IMR-90 (cell line): ENCODE measurements at regions not wholly inside any gene's neighbourhood (a gene's known extent, or its start where the extent isn't known, plus 50 kb on each side); places are given as distances from the start of the nearest gene placed in this dataset.

Experiments
- ATAC-seq: fragments of 200-7000 bp; cut with Tn5 transposase; 2 replicates; pipeline ENCODE4 v1.9.1; 2020; ENCODE audit warnings: low read depth, mild to moderate bottlenecking, moderate library complexity
- BruUV-seq: library from RNA; stranded (reverse); fragments of 400-500 nt; replicated peaks from 2 replicates; lab custom pipeline; 2021; lab: Mats Ljungman, UMichigan
- CTCF ChIA-PET: fragments of 300-600 bp; formaldehyde crosslinking; extraction: SDS; loops from one replicate; lab custom pipeline; 2021; ENCODE audit warnings: antibody characterized with exemption; lab: Yijun Ruan, JAX
- POLR2A ChIA-PET: fragments of 300-600 bp; sonication (Branson Sonifier 250); formaldehyde crosslinking; loops from one replicate; lab custom pipeline; 2022; ENCODE audit warnings: antibody characterized with exemption; ENCODE audit not compliant: unreplicated experiment; lab: Charles Lee
- DNase-seq: peaks from one replicate; pipeline ENCODE4 v3.0.0; 2013
- H2AFZ ChIP-seq: replicated peaks from 2 replicates; pipeline ENCODE3; 2013; ENCODE audit warnings: low read length, mild to moderate bottlenecking; ENCODE audit not compliant: poor library complexity
- H2AK5ac ChIP-seq: 2 replicates; pipeline ENCODE4 v1.6.1; 2013; ENCODE audit warnings: low read depth, low read length, inconsistent platforms
- H2AK9ac ChIP-seq: replicated peaks from 2 replicates; pipeline ENCODE3; 2013; ENCODE audit warnings: mild to moderate bottlenecking, low read depth, low read length, moderate library complexity; ENCODE audit not compliant: poor library complexity
- H2BK120ac ChIP-seq: 2 replicates; pipeline ENCODE4 v1.6.1; 2013; ENCODE audit warnings: low read depth, low read length, inconsistent platforms
- H2BK15ac ChIP-seq: 3 replicates; pipeline ENCODE4 v1.6.1; 2013; ENCODE audit warnings: low read depth, low read length, inconsistent platforms
- H2BK20ac ChIP-seq: 2 replicates; pipeline ENCODE4 v1.6.1; 2013; ENCODE audit warnings: low read depth, mild to moderate bottlenecking, inconsistent platforms, low read length, moderate library complexity
- H2BK5ac ChIP-seq: 2 replicates; pipeline ENCODE4 v1.6.1; 2013; ENCODE audit warnings: mild to moderate bottlenecking, low read depth, low read length, inconsistent platforms; ENCODE audit not compliant: poor library complexity, severe bottlenecking
- H3K14ac ChIP-seq: replicated peaks from 2 replicates; pipeline ENCODE4 v1.6.1; 2013; ENCODE audit warnings: low read depth, low read length, inconsistent platforms
- H3K18ac ChIP-seq: 2 replicates; pipeline ENCODE4 v1.6.1; 2013; ENCODE audit warnings: low read depth, low read length, control low read depth
- H3K23ac ChIP-seq: 2 replicates; pipeline ENCODE4 v1.6.1; 2013; ENCODE audit warnings: low read depth, low read length, inconsistent platforms
- H3K27ac ChIP-seq: 2 replicates; pipeline ENCODE4 v1.5.1; 2013; ENCODE audit warnings: mild to moderate bottlenecking, control low read depth, low read length; ENCODE audit not compliant: insufficient read depth
- H3K27me3 ChIP-seq: 2 replicates; pipeline ENCODE4 v1.6.1; 2013; ENCODE audit warnings: low read length; ENCODE audit not compliant: control insufficient read depth, insufficient read depth
- H3K36me3 ChIP-seq: 2 replicates; pipeline ENCODE4 v1.6.1; 2013; ENCODE audit warnings: low read length, mixed read lengths; ENCODE audit not compliant: control insufficient read depth, insufficient read depth
- H3K4ac ChIP-seq: 2 replicates; pipeline ENCODE4 v1.6.1; 2013; ENCODE audit warnings: low read depth, low read length, inconsistent platforms
- H3K4me1 ChIP-seq: 2 replicates; pipeline ENCODE4 v1.6.1; 2013; ENCODE audit warnings: low read length, mixed read lengths; ENCODE audit not compliant: control insufficient read depth, insufficient read depth
- H3K4me2 ChIP-seq: 2 replicates; pipeline ENCODE4 v1.6.1; 2013; ENCODE audit warnings: low read depth, mild to moderate bottlenecking, control low read depth, low read length, moderate library complexity
- H3K4me3 ChIP-seq: 2 replicates; pipeline ENCODE4 v1.5.1; 2013; ENCODE audit warnings: low read depth, mild to moderate bottlenecking, control low read depth, low read length, moderate library complexity; ENCODE audit not compliant: insufficient read depth
- H3K56ac ChIP-seq: 2 replicates; pipeline ENCODE4 v1.6.1; 2013; ENCODE audit warnings: low read length, inconsistent platforms; ENCODE audit not compliant: insufficient read depth; ENCODE audit errors: extremely low read depth
- H3K79me1 ChIP-seq, 2 experiments: 2 replicates each; pipeline ENCODE4 v1.6.1; 2013; ENCODE audit warnings: low read length in 2 of 2, inconsistent platforms in 1 of 2, low read depth in 1 of 2
- H3K9ac ChIP-seq: 2 replicates; pipeline ENCODE4 v1.6.1; 2013; ENCODE audit warnings: low read depth, low read length, control low read depth
- H3K9me1 ChIP-seq: 2 replicates; pipeline ENCODE4 v1.6.1; 2013; ENCODE audit warnings: low read length, inconsistent platforms; ENCODE audit not compliant: insufficient read depth
- H3K9me3 ChIP-seq: 2 replicates; pipeline ENCODE4 v1.6.1; 2013; ENCODE audit warnings: low read length; ENCODE audit not compliant: control insufficient read depth, insufficient read depth
- H4K20me1 ChIP-seq: 2 replicates; pipeline ENCODE4 v1.6.1; 2013; ENCODE audit warnings: low read length, inconsistent platforms; ENCODE audit not compliant: insufficient read depth
- H4K5ac ChIP-seq: 2 replicates; pipeline ENCODE4 v1.6.1; 2013; ENCODE audit warnings: mild to moderate bottlenecking, low read depth, low read length, control low read depth
- H4K8ac ChIP-seq, 2 experiments: 2 replicates each; pipeline ENCODE4 v1.6.1; 2013; ENCODE audit warnings: low read depth in 2 of 2, low read length in 2 of 2, control low read depth in 1 of 2, inconsistent platforms in 1 of 2
- H4K91ac ChIP-seq: 2 replicates; pipeline ENCODE4 v1.6.1; 2013; ENCODE audit warnings: low read depth, low read length, inconsistent platforms; ENCODE audit not compliant: insufficient read depth
- BHLHE40 ChIP-seq: fragments of 150-350 bp; IDR thresholded peaks from 2 replicates; pipeline ENCODE4 v1.6.1; 2016; ENCODE audit warnings: mild to moderate bottlenecking, low read depth, low read length
- CEBPB ChIP-seq: IDR thresholded peaks from 2 replicates; pipeline ENCODE4 v1.6.1; 2012; ENCODE audit warnings: low read depth, low read length, improper control_type of control experiment
- CHD1 ChIP-seq: IDR thresholded peaks from 2 replicates; pipeline ENCODE4 v1.6.1; 2012; ENCODE audit warnings: low read depth, low read length, improper control_type of control experiment
- CTCF ChIP-seq: conservative IDR thresholded peaks from 2 replicates; pipeline ENCODE4 v1.5.1; 2012; ENCODE audit warnings: mild to moderate bottlenecking, low read depth, low read length, improper control_type of control experiment
- ELK1 ChIP-seq: fragments of 150-350 bp; IDR thresholded peaks from 2 replicates; pipeline ENCODE4 v1.6.1; 2016; ENCODE audit warnings: low read depth, mild to moderate bottlenecking, low read length, moderate library complexity, borderline replicate concordance
- FOS ChIP-seq: fragments of 150-350 bp; IDR thresholded peaks from 2 replicates; pipeline ENCODE4 v1.6.1; 2016; ENCODE audit warnings: low read depth, low read length
- NFE2L2 ChIP-seq: fragments of 150-350 bp; IDR thresholded peaks from 2 replicates; pipeline ENCODE4 v1.6.1; 2016; ENCODE audit warnings: low read depth, mild to moderate bottlenecking, low read length
- POLR2A ChIP-seq: IDR thresholded peaks from 2 replicates; pipeline ENCODE4 v1.6.1; 2012; ENCODE audit warnings: mild to moderate bottlenecking, low read depth, low read length
- RAD21 ChIP-seq: IDR thresholded peaks from 2 replicates; pipeline ENCODE4 v1.6.1; 2012; ENCODE audit warnings: low read length, improper control_type of control experiment
- RCOR1 ChIP-seq: IDR thresholded peaks from 2 replicates; pipeline ENCODE4 v1.6.1; 2012; ENCODE audit warnings: mild to moderate bottlenecking, low read length, improper control_type of control experiment; ENCODE audit not compliant: insufficient replicate concordance
- RFX5 ChIP-seq: IDR thresholded peaks from 2 replicates; pipeline ENCODE4 v1.8.0; 2012; ENCODE audit warnings: low read depth, mild to moderate bottlenecking, low read length, moderate library complexity
- SMC3 ChIP-seq: fragments of 150-350 bp; IDR thresholded peaks from 2 replicates; pipeline ENCODE4 v1.6.1; 2016; ENCODE audit warnings: low read depth, mild to moderate bottlenecking, antibody characterized with exemption, low read length, moderate library complexity
- WGBS, 2 experiments: methylation state at CpG; one replicate each; pipeline versions ENCODE4 v1.1.5 to v1.1.7; 2013; ENCODE audit warnings: missing lambda C conversion rate in 2 of 2; ENCODE audit not compliant: insufficient read length in 1 of 2; ENCODE audit errors: extremely low coverage in 2 of 2; 5-methylcytosine and 5-hydroxymethylcytosine counted together
- dilution Hi-C: fragments of 300-500 bp; cut with HindIII; formaldehyde crosslinking; loops from one replicate; pipeline ENCODE4 v1.14.3; 2018; ENCODE audit warnings: low sequenced_read_pairs; ENCODE audit not compliant: unreplicated experiment
- in situ Hi-C: fragments of 300-500 bp; cut with MboI; formaldehyde crosslinking; loops from 3 replicates; pipeline ENCODE4 v1.14.3; 2019; ENCODE audit warnings: low sequenced_read_pairs, inconsistent platforms, mixed read lengths
- intact Hi-C: fragments of 100-400 bp; cut with micrococcal nuclease; formaldehyde crosslinking; loops from 2 replicates; pipeline ENCODE4 v1.10.0; 2022

GRCh38 chr6:47952640-47953039, 158.4 kb downstream of the PTCHD4 start:
- BruUV-seq: no TSS peak
- dilution Hi-C loops: no loop called here
- intact Hi-C loops: no loop called here

More at GRCh38 chr6:47952640-47953039, 158.4 kb downstream of the PTCHD4 start:
- Histone ChIP-seq H3K9me3 (no peaks in the 10 kb centered on the region), H3K18ac (no peak overlapping the region), H2AK5ac (no peak overlapping the region), H3K79me1 (no peaks in the 10 kb centered on the region), H4K8ac (no peak overlapping the region), H3K27me3 (no peaks in the 10 kb centered on the region), H3K36me3 (no peaks in the 10 kb centered on the region), H2AFZ (no peak overlapping the region), H3K4me3 (no peak overlapping the region), H3K9me1 (no peaks in the 10 kb centered on the region), H3K23ac (no peak overlapping the region), H3K14ac (no peak overlapping the region), H2BK120ac (no peak overlapping the region), H2BK20ac (no peak overlapping the region), H3K4ac (no peak overlapping the region), H3K9ac (no peak overlapping the region), H2BK5ac (no peak overlapping the region), H2BK15ac (no peak overlapping the region), H3K56ac (no peak overlapping the region), H4K91ac (no peak overlapping the region), H3K27ac (no peak overlapping the region), H3K4me2 (no peak overlapping the region), H4K5ac (no peak overlapping the region), H4K20me1 (no peaks in the 10 kb centered on the region), H2AK9ac (no peak overlapping the region), H3K4me1 (no peaks in the 10 kb centered on the region)
- no CpG with 5 or more reads among the region's 2 CpGs for WGBS, 2 experiments
- in situ Hi-C loops: no loop called here
- TF ChIP-seq FOS: no peak
- TF ChIP-seq CTCF: no peak
- no peak for TF ChIP-seq CHD1
- TF ChIP-seq CEBPB: no peak
- no peak for TF ChIP-seq NFE2L2
- no peak for TF ChIP-seq ELK1
- TF ChIP-seq RFX5: no peak
- TF ChIP-seq BHLHE40: no peak
- TF ChIP-seq RCOR1: no peak
- no peak for TF ChIP-seq RAD21
- TF ChIP-seq POLR2A: no peak
- TF ChIP-seq SMC3: no peak
- POLR2A ChIA-PET: no interaction called here
- no peak for DNase-seq
- no peak for ATAC-seq
- CTCF ChIA-PET: no interaction called here
